Ishikawa (cell line): ENCODE measurements at regions not wholly inside any gene's neighbourhood (a gene's known extent, or its start where the extent isn't known, plus 50 kb on each side); places are given as distances from the start of the nearest gene placed in this dataset.

Source experiments
- EGR1 ChIP-seq: IDR thresholded peaks from 2 replicates; pipeline ENCODE4 v1.6.1; 2012
- EP300 ChIP-seq: IDR thresholded peaks from 2 replicates; pipeline ENCODE4 v1.6.1; 2012; ENCODE audit warnings: borderline replicate concordance
- FOXM1 ChIP-seq: IDR thresholded peaks from 2 replicates; pipeline ENCODE4 v1.6.1; 2012; ENCODE audit warnings: low read depth, borderline replicate concordance
- MAX ChIP-seq: IDR thresholded peaks from 2 replicates; pipeline ENCODE4 v1.6.1; 2012
- RAD21 ChIP-seq: IDR thresholded peaks from 2 replicates; pipeline ENCODE4 v1.6.1; 2012; ENCODE audit warnings: low read depth
- TAF1 ChIP-seq: IDR thresholded peaks from 2 replicates; pipeline ENCODE4 v1.6.1; 2012; ENCODE audit warnings: low read depth, mild to moderate bottlenecking
- TCF12 ChIP-seq: IDR thresholded peaks from 2 replicates; pipeline ENCODE4 v1.6.1; 2012; ENCODE audit warnings: low read depth
- USF1 ChIP-seq: IDR thresholded peaks from 2 replicates; pipeline ENCODE4 v1.6.1; 2012
- YY1 ChIP-seq: IDR thresholded peaks from 2 replicates; pipeline ENCODE4 v1.6.1; 2012; ENCODE audit warnings: low read depth

- TF ChIP-seq MAX (no peak), EP300 (no peak), FOXM1 (no peak), TCF12 (no peak), EGR1 (no peak), YY1 (no peak), USF1 (no peak), TAF1 (no peak), RAD21 (no peak)
Measured at GRCh38 chr4:175906384-175906783, 94.3 kb upstream of the GPM6A start.
